GM10248 (cell line): ENCODE measurements at regions not wholly inside any gene's neighbourhood (a gene's known extent, or its start where the extent isn't known, plus 50 kb on each side); places are given as distances from the start of the nearest gene placed in this dataset.

ENCODE experiments used
- CTCF ChIA-PET: fragments of 300-600 bp; sonication (Branson Sonifier 250); formaldehyde crosslinking; extraction: SDS; loops from one replicate; lab custom pipeline; 2021; ENCODE audit warnings: antibody characterized with exemption; lab: Yijun Ruan, JAX
- POLR2A ChIA-PET: fragments of 350-650 bp; sonication (Branson Sonifier 250); formaldehyde crosslinking; extraction: SDS; loops from one replicate; lab custom pipeline; 2020; ENCODE audit warnings: antibody characterized with exemption; lab: Yijun Ruan, JAX
- DNase-seq: peaks from one replicate; pipeline ENCODE4 v3.0.0; 2012; ENCODE audit errors: extremely low spot score
- CTCF ChIP-seq: IDR thresholded peaks from 2 replicates; pipeline ENCODE4 v1.5.1; 2012; ENCODE audit warnings: mild to moderate bottlenecking, low read depth; ENCODE audit errors: extremely low read depth, missing control alignments, control extremely low read depth

DNA sequence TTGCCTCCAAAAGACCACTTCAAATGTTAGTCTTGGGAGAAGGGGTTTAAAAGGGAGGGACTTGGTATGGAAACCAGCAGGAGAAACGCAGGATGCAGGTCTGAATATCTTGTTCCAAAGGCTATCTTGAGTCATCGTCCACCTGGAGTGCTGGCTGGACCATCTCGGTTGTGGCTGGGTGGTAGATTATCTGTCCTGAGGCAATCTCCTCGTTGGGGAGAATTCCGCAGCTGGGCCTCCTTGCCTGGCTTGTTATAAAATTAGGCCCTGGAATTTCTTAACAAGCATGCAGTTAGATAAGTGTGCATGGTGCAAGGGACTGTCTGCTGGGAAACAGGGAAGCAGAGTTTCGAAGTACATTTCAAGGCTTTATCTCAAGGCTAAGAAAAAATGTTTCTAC lies 2045.7 kb upstream of the TENM3 start:
- no peak for DNase-seq
- POLR2A ChIA-PET: no interaction called here
- TF ChIP-seq CTCF: no peak
- CTCF ChIA-PET: interaction anchor here (1.7 kb wide), 1 partner anchor 10 kb away, joined by 5 read pairs; no protein-coding TSS in a partner anchor

DNA sequence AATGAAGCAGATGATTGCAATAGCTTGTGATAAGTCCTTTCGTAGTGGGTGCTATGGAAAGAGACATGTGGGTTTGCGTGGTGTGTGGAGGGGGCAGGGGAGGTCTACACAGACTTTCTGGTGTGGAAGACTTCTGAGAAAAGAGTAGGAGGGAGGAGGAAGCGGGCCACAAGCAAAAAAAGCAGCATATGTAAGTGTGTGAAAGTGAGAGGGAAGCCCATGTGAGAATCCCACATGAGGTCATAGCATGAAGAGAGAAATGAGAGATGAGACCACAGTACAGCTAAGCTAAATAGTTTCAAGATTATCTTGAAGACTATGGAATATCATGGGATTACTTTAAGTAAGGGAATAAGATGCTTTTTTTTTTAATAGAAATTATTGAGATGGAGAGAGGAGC lies 2039.9 kb upstream of the TENM3 start:
- no peak for TF ChIP-seq CTCF
- ChIA-PET POLR2A (no interaction called here), CTCF (no interaction called here)
- DNase-seq: peak; percentile 32

DNA sequence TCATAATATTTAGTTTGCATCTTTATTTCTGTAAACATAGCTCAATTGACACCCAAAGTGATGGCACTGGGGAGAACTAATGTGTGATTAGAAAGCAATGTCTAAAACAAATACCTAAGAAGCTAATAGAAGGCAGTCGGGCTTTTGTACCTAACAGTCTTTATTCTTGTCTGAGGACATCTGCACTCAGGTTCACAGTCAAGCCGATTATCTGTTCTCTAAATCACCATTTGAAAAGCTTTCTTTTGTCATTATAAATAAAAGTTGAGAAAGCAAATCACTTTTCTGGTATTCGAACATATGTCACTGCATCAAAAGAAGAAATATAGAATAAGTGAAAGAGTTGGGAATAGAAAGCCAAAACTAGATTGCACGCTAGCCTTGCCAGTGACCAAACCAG lies 2037.9 kb upstream of the TENM3 start:
- DNase-seq: no peak
- CTCF ChIA-PET: no interaction called here

GRCh38 chr4:180207921-180208320 lies 2035.3 kb upstream of the TENM3 start:
- ChIA-PET CTCF (no interaction called here), POLR2A (no interaction called here)
- DNase-seq: no peak
- TF ChIP-seq CTCF: no peak

More for the DNA sequence above, 2037.9 kb upstream of the TENM3 start:
- TF ChIP-seq CTCF: no peak
- POLR2A ChIA-PET: no interaction called here

DNA sequence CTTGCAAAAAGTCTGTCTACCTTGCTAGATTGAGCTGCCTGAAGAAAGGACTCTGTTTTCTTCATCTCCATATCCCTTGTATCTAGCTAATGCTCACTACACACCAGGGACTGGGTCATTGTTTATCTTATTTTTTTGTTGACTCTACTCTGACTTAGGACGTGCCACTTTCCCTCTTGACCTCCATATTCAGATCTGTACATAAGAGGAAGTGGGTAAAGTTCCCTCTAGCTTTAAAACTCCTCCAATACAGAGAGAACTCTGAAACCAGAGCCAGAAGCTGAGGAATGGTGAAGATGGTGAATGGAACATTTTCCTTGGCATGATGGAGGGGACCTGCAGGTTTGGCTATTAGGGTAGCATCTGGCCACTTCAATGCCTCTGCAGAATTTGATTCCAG lies 2026.1 kb upstream of the TENM3 start:
- no peak for TF ChIP-seq CTCF
- CTCF ChIA-PET: interaction anchor here (1.0 to 1.5 kb wide), 2 partner anchors 12 to 30 kb away, joined by 3 to 7 read pairs; no protein-coding TSS in a partner anchor
- DNase-seq: no peak
- POLR2A ChIA-PET: no interaction called here

DNA sequence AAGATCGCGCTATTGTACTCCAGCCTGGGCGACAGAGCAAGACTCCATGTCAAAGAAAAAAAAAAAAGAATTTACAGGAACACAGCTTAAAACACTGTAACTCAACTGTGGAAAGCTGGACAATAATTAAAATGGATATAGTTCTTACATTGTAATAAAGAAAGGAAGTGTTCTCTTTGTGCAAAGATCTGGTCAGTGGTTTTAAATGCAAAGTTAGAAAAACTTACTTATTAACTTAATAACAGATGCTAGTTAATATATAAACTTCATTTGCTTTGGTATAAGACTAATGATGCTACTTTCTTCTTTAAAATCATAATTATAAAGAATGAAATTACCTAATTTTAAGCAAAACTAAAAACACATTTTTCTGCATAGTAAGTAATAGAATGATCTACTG lies 2024.1 kb upstream of the TENM3 start:
- ChIA-PET POLR2A (no interaction called here), CTCF (no interaction called here)
- DNase-seq: no peak
- TF ChIP-seq CTCF: no peak

- TF ChIP-seq CTCF: no peak
- CTCF ChIA-PET: no interaction called here
- POLR2A ChIA-PET: no interaction called here
- no peak for DNase-seq
Measured at GRCh38 chr4:180225977-180226376, 2017.2 kb upstream of the TENM3 start.
